ENCODE measurements at regions not wholly inside any gene's neighbourhood (a gene's known extent, or its start where the extent isn't known, plus 50 kb on each side); places are given as distances from the start of the nearest gene placed in this dataset.

DNA sequence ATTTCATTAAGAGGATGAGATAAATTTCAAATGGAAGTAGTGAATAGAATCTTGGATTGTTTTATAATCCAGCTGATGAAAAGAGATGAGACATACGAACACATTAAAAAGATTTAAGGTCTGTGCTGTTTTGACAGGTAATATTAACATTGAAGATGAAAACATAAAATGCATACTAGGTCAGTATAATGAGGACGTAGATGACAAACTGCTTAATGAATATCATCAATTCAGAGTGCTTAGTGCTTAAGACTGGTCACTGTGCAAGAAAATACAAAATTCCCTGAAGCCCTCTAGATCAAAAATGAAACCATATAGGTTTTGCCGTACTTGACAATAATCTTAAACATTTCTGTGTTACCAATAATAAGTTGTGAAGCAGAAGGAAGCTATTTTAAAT, 173.4 kb upstream of the THRB start:
- no peak overlapping the region for H2AFZ ChIP-seq (ENCODE audit: low read depth, low read length)

DNA sequence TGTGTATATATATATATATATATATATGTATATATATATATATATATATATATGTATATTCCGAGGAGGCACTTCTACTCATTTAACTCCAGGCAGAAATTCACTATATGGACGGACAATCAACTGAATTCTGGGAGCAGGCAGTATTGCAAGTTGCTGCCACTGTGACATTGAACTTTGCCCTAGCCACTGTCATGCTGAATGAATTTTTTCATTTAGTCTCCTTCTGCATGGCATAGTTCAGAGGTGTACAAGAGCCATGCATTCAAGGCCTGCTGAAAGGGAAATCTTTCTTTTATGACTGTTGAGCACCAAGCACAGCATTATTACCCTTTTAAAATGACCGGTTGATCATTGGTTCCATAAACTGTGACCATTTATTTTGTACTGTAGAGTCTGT, 176.2 kb upstream of the THRB start:
- H3K36me3 ChIP-seq (ENCODE audit: insufficient read depth, low read length), result no peaks in the 10 kb centered on the region
- H3K9me3 ChIP-seq (ENCODE audit: low read length), result no peaks in the 10 kb centered on the region
- no peak overlapping the region for H2AFZ ChIP-seq (ENCODE audit: low read depth, low read length)
- no peak overlapping the region for H3K4me3 ChIP-seq (ENCODE audit: low read length)
- no peaks in the 10 kb centered on the region for H3K27me3 ChIP-seq (ENCODE audit: insufficient read depth, low read length)
- H3K4me1 ChIP-seq (ENCODE audit: insufficient read depth, low read length), result peaks cover 3% of the 10 kb centered on the region

More for the DNA sequence above, 173.4 kb upstream of the THRB start:
- H3K4me1 ChIP-seq (ENCODE audit: insufficient read depth, low read length), result peaks cover 3% of the 10 kb centered on the region
- no peak overlapping the region for H3K4me3 ChIP-seq (ENCODE audit: low read length)
- H3K9me3 ChIP-seq (ENCODE audit: low read length), result no peaks in the 10 kb centered on the region
- H3K27me3 ChIP-seq (ENCODE audit: insufficient read depth, low read length), result no peaks in the 10 kb centered on the region
- H3K36me3 ChIP-seq (ENCODE audit: insufficient read depth, low read length), result no peaks in the 10 kb centered on the region

DNA sequence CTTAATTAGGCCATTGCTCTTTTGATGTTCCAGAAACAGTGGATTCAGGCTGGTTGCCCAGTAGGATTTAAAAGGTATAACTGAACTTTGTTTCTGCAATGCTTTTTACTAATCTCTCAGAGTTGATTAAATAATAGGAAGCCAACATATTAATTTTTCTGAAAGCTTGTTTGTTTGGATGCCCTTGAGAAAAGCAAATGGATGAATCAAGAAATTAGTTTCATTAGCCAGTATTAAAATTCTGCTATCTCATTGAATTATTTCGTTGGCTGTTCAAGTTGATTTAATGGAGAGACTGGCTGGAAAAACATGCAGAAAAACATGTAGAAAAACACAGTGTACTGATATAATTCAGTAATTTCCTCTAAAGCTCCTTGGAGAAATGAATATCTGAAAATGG, 178.9 kb upstream of the THRB start:
- Histone ChIP-seq H3K9me3 (ENCODE audit: low read length) (no peaks in the 10 kb centered on the region), H3K36me3 (ENCODE audit: insufficient read depth, low read length) (no peaks in the 10 kb centered on the region), H3K27me3 (ENCODE audit: insufficient read depth, low read length) (no peaks in the 10 kb centered on the region), H3K4me1 (ENCODE audit: insufficient read depth, low read length) (peaks cover 3% of the 10 kb centered on the region), H3K4me3 (ENCODE audit: low read length) (no peak overlapping the region), H2AFZ (ENCODE audit: low read depth, low read length) (no peak overlapping the region)

DNA sequence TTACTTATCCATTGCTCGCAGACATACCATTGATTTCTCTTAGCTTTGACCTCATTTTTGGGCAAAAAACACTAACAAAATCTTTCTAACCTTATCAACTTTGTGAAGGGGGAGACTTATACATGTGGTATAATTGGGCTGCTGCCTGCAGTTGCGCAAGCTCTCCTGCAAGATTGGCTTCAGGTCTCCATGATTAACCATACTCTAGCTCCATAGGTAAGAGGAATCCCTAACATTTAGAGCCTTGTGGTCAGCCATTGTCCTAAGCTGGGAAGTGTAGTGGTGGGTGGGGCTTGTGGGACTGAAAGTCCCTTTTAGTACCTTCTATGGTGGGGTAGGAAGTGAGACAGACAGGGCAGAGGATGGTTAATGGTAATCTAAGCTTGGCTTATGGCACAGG, 179.6 kb upstream of the THRB start:
- Histone ChIP-seq H3K9me3 (ENCODE audit: low read length) (no peaks in the 10 kb centered on the region), H3K27me3 (ENCODE audit: insufficient read depth, low read length) (no peaks in the 10 kb centered on the region), H3K4me1 (ENCODE audit: insufficient read depth, low read length) (peaks cover 3% of the 10 kb centered on the region), H3K4me3 (ENCODE audit: low read length) (no peak overlapping the region), H2AFZ (ENCODE audit: low read depth, low read length) (no peak overlapping the region), H3K36me3 (ENCODE audit: insufficient read depth, low read length) (no peaks in the 10 kb centered on the region)

DNA sequence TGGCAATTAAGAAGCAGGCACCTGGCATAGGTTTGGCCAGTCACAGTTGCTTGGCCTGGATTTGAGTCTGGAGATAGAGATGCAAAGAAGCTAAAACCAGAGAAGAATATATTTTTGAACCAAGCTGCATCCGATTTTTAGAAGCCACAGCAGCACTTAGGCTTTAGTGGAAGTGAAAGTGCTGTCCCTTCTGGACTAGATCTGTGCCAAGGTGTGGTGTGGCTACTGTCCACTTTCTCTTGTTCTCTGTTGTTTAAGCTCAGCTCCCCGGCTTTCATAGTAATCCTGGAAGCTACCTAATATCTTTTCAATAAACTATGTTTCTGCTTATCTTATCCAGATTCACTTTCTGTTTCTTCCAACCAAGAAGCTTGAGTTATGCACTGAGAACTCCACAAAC, 183.4 kb upstream of the THRB start:
- Histone ChIP-seq H3K27me3 (ENCODE audit: insufficient read depth, low read length) (no peaks in the 10 kb centered on the region), H2AFZ (ENCODE audit: low read depth, low read length) (no peak overlapping the region), H3K36me3 (ENCODE audit: insufficient read depth, low read length) (no peaks in the 10 kb centered on the region), H3K4me3 (ENCODE audit: low read length) (no peak overlapping the region), H3K4me1 (ENCODE audit: insufficient read depth, low read length) (no peaks in the 10 kb centered on the region), H3K9me3 (ENCODE audit: low read length) (no peaks in the 10 kb centered on the region)

DNA sequence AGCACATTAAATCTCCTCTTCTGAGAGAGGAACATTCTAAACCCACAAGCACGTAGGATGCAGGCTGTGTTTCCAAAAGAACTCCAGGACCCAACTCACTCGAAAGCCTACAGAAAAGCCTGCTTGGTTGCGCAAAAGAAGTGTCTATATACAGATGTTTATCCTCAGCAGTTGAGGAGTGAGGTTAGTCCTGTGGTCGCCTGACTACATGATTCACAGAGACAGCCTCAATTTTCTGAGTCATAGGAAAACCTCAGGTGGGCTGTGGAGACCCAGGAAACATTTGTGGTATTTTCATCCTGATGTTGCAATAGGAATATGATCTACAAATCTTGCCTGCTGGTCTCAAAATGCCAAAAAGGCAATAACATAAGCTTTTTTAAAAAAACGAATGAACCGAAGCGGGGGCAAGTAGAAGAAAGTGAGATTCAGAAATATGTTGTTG, 183.8 kb upstream of the THRB start:
- Histone ChIP-seq H3K4me1 (ENCODE audit: insufficient read depth, low read length) (no peaks in the 10 kb centered on the region), H3K9me3 (ENCODE audit: low read length) (no peaks in the 10 kb centered on the region), H3K36me3 (ENCODE audit: insufficient read depth, low read length) (no peaks in the 10 kb centered on the region), H3K27me3 (ENCODE audit: insufficient read depth, low read length) (no peaks in the 10 kb centered on the region), H3K4me3 (ENCODE audit: low read length) (no peak overlapping the region), H2AFZ (ENCODE audit: low read depth, low read length) (no peak overlapping the region)

DNA sequence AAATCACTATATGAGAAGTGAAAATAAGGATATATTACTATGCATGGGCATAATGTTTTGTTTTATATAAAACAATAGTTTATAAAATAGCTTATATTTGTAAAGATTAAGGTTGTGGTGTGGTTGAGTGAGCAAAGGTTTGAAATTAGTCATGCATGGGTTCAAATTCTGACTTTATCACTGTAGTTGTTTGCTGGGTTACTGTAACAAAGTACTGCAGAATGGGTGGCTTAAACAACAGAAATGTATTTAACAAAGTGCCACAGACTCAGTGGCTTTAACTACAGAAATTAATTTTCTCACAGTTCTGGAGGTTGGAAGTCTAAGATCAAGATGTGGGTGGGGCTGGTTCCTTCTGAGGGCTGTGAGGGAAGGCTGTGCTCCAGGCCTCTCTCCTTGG, 184.8 kb upstream of the THRB start:
- Histone ChIP-seq H3K4me3 (ENCODE audit: low read length) (no peak overlapping the region), H3K9me3 (ENCODE audit: low read length) (no peaks in the 10 kb centered on the region), H3K27me3 (ENCODE audit: insufficient read depth, low read length) (no peaks in the 10 kb centered on the region), H3K4me1 (ENCODE audit: insufficient read depth, low read length) (no peaks in the 10 kb centered on the region), H2AFZ (ENCODE audit: low read depth, low read length) (no peak overlapping the region), H3K36me3 (ENCODE audit: insufficient read depth, low read length) (no peaks in the 10 kb centered on the region)

DNA sequence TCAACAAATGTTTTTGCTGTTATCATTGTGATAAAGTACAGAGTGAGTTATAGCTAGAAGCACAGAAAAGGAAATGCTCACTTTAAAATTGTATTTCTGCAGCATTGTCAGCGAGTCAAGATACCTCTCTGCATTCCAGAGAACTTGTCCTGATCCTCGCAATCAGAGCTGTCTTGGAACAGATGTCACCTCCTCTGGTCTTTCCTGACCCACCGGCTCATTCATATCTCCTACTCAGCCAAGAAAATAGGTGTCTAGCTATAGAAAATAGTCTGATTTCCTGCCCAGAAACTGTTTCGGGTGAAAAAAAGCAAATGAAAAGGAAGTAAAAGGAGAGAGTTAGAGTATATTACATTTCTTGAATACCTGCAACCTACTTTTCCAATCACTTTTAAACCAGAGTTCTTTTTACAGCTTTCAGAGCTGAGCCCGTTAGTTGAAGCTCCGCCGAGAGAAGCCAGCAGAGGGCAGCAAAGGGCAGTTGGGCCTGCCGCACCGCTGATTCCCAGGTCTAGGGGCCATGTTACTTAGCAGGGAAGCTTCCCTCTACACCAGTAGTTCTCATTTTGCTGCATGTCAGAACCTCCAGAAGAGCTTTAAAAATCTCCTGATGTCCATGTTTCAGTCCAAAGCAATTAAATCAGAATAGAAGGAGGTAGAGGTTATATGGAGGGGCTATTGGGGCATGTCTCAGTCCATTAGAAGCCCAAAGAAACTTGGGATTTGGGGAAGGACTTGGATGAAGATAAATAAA, 185.7 kb upstream of the THRB start:
- H3K9me3 ChIP-seq (ENCODE audit: low read length), result no peaks in the 10 kb centered on the region
- no peak overlapping the region for H3K4me3 ChIP-seq (ENCODE audit: low read length)
- H3K27me3 ChIP-seq (ENCODE audit: insufficient read depth, low read length), result no peaks in the 10 kb centered on the region
- no peak overlapping the region for H2AFZ ChIP-seq (ENCODE audit: low read depth, low read length)
- no peaks in the 10 kb centered on the region for H3K4me1 ChIP-seq (ENCODE audit: insufficient read depth, low read length)
- H3K36me3 ChIP-seq (ENCODE audit: insufficient read depth, low read length), result no peaks in the 10 kb centered on the region

DNA sequence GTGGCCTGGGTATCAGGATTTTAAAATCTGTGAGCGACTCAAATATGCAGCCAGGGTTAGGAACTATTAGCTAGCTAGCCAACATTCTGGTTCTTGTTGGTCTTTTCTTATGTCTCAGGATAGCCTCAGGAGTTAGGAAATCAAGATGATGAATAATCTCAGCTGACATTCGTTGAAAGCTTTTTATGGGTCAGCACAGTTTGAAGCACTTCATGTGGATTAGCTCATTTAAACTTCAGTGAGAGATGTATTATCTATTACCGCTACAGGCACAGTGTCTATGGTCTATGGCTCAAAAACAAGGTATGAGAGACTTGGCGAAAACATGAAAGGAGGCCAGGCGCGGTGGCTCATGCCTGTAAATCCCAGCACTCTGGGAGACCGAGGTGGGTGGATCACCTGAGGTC, 187.5 kb upstream of the THRB start:
- Histone ChIP-seq H3K9me3 (ENCODE audit: low read length) (no peaks in the 10 kb centered on the region), H3K4me1 (ENCODE audit: insufficient read depth, low read length) (no peaks in the 10 kb centered on the region), H2AFZ (ENCODE audit: low read depth, low read length) (no peak overlapping the region), H3K27me3 (ENCODE audit: insufficient read depth, low read length) (no peaks in the 10 kb centered on the region), H3K4me3 (ENCODE audit: low read length) (no peak overlapping the region), H3K36me3 (ENCODE audit: insufficient read depth, low read length) (no peaks in the 10 kb centered on the region)

DNA sequence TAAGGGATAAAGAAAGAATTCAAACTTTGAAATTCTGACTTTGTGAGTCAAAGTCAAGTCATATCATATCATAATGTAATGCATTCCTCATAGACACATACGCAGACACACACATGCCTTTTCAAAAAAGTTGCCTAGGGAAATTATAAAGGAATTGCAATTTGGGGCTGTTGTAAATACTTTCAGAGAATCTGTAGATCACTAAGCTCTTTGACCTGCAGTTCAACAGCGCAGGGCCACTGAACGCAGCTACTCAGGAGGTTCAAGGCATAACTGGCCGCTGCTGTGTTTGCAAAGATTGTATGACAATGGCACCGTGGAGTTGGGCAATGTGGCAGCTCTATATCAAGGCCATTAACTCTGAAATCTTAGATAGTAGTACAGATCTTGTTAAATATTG, 188.4 kb upstream of the THRB start:
- no peak overlapping the region for H3K4me3 ChIP-seq (ENCODE audit: low read length)

DNA sequence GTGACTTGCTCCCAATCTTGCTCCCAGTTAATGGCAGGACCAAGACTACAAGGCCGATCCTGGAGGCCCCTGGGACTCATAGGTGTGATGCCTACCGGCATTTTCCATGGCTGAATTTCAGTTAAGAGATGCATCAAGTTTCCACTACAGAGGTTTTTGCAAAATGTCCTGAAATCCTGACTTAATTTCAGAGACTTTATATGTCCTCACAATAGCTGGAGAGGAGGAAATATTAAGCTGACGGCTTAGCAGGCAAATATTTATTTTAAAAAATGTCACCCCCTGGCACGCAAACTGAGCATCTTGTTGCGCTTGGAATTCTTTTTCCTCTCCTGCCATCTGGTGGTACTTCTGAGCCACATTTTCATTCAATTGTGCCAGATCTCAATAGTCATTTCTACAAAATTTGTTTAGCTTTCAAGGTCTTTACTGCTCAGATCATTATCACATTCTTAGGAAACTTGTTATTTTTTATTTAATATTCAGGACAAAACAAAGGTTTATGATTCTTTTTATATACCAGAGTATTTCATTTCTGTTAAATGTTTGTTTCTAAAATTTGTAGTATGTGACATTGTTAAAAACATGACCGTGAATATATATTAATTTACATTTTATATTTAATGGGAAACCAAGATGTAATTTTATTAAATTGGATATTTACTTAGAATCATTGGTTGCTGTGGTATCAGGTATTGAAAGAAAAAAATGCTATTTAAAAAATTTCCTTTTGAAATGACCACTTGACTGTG, 189.2 kb upstream of the THRB start:
- no peaks in the 10 kb centered on the region for H3K27me3 ChIP-seq (ENCODE audit: insufficient read depth, low read length)
- H3K4me1 ChIP-seq (ENCODE audit: insufficient read depth, low read length), result peaks cover 1% of the 10 kb centered on the region
- H3K36me3 ChIP-seq (ENCODE audit: insufficient read depth, low read length), result no peaks in the 10 kb centered on the region
- H2AFZ ChIP-seq (ENCODE audit: low read depth, low read length), result no peak overlapping the region
- no peaks in the 10 kb centered on the region for H3K9me3 ChIP-seq (ENCODE audit: low read length)
- H3K4me3 ChIP-seq (ENCODE audit: low read length), result no peak overlapping the region

More for the DNA sequence above, 188.4 kb upstream of the THRB start:
- Histone ChIP-seq H3K27me3 (ENCODE audit: insufficient read depth, low read length) (no peaks in the 10 kb centered on the region), H3K4me1 (ENCODE audit: insufficient read depth, low read length) (no peaks in the 10 kb centered on the region), H2AFZ (ENCODE audit: low read depth, low read length) (no peak overlapping the region), H3K36me3 (ENCODE audit: insufficient read depth, low read length) (no peaks in the 10 kb centered on the region), H3K9me3 (ENCODE audit: low read length) (no peaks in the 10 kb centered on the region)

DNA sequence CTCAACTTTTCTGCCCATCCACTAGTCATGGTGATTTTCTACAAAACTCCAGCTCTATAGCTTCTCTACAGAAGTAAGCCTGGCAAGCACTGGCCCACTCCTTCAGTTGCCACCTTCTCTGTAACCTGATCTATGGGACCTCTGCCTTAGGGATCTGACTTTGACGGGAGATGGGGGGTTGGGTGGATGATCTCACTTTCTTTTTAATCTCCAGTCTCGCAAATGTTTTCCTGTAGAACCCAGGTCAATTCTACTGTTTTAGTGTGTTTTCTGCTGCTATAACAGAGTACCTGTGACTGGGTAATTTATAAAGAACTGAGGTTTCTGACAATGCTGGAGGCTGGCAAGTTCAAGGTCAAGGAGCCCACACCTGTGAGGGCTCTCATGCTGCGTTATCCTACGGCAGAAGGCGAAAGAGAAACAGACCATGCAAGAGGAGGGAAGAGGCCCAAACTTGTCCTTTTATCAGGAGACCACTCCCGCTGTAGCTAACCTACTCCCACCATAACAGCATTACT, 189.9 kb upstream of the THRB start:
- Histone ChIP-seq H3K36me3 (ENCODE audit: insufficient read depth, low read length) (no peaks in the 10 kb centered on the region), H2AFZ (ENCODE audit: low read depth, low read length) (no peak overlapping the region), H3K4me1 (ENCODE audit: insufficient read depth, low read length) (peaks cover 1% of the 10 kb centered on the region), H3K27me3 (ENCODE audit: insufficient read depth, low read length) (no peaks in the 10 kb centered on the region), H3K9me3 (ENCODE audit: low read length) (no peaks in the 10 kb centered on the region), H3K4me3 (ENCODE audit: low read length) (no peak overlapping the region)

DNA sequence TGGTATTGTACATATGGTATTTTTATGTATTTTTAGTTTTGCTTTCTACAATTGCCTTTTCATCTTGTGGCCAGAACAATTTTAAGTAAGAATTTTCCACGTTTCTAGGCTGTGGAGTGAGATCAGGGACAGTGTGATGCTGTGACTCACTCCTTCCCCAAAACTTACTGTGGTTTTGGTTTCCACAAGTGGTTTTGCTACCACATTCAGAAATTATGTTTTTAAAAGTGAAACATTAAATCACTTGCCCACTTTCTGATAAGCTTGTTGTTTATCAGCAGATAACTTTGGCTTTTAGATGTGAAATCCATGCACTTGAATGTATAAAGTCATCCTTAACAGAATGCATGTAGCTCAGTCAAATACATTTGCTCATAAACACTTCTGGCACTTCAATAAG, 192.2 kb upstream of the THRB start:
- Histone ChIP-seq H3K36me3 (ENCODE audit: insufficient read depth, low read length) (no peaks in the 10 kb centered on the region), H2AFZ (ENCODE audit: low read depth, low read length) (no peak overlapping the region), H3K9me3 (ENCODE audit: low read length) (no peaks in the 10 kb centered on the region), H3K4me1 (ENCODE audit: insufficient read depth, low read length) (peaks cover 1% of the 10 kb centered on the region), H3K27me3 (ENCODE audit: insufficient read depth, low read length) (no peaks in the 10 kb centered on the region), H3K4me3 (ENCODE audit: low read length) (no peak overlapping the region)
